ENCODE measurements at regions not wholly inside any gene's neighbourhood (a gene's known extent, or its start where the extent isn't known, plus 50 kb on each side); places are given as distances from the start of the nearest gene placed in this dataset.

GRCh38 chr3:6099458-6100075, 761.3 kb upstream of the GRM7 start:
- DNase-seq (ENCODE audit: low spot score), result no peak

- no peak for DNase-seq (ENCODE audit: low spot score)
Observed at GRCh38 chr3:6105187-6105586, 755.7 kb upstream of the GRM7 start.

GRCh38 chr3:6108957-6109356, 752.0 kb upstream of the GRM7 start:
- no peak for DNase-seq (ENCODE audit: low spot score)

GRCh38 chr3:6110451-6110850, 750.5 kb upstream of the GRM7 start:
- DNase-seq (ENCODE audit: low spot score), result no peak

GRCh38 chr3:6112546-6112945, 748.4 kb upstream of the GRM7 start:
- no peak for DNase-seq (ENCODE audit: low spot score)

- DNase-seq (ENCODE audit: low spot score), result no peak
Observed at GRCh38 chr3:6113338-6113737, 747.6 kb upstream of the GRM7 start.

GRCh38 chr3:6119367-6119766, 741.5 kb upstream of the GRM7 start:
- DNase-seq (ENCODE audit: low spot score), result no peak

GRCh38 chr3:6120786-6121185, 740.1 kb upstream of the GRM7 start:
- no peak for DNase-seq (ENCODE audit: low spot score)

- DNase-seq (ENCODE audit: low spot score), result no peak
Observed at GRCh38 chr3:6124875-6125274, 736.0 kb upstream of the GRM7 start.

GRCh38 chr3:6125520-6125919, 735.4 kb upstream of the GRM7 start:
- no peak for DNase-seq (ENCODE audit: low spot score)

- no peak for DNase-seq (ENCODE audit: low spot score)
Observed at GRCh38 chr3:6132684-6133432, 728.1 kb upstream of the GRM7 start.

- DNase-seq (ENCODE audit: low spot score), result no peak
Observed at GRCh38 chr3:6142707-6143106, 718.2 kb upstream of the GRM7 start.

- DNase-seq (ENCODE audit: low spot score), result no peak
Observed at GRCh38 chr3:6147883-6148282, 713.0 kb upstream of the GRM7 start.

GRCh38 chr3:6155650-6156338, 705.1 kb upstream of the GRM7 start:
- no peak for DNase-seq (ENCODE audit: low spot score)

GRCh38 chr3:6165951-6166350, 695.0 kb upstream of the GRM7 start:
- DNase-seq (ENCODE audit: low spot score), result no peak

GRCh38 chr3:6168256-6168655, 692.7 kb upstream of the GRM7 start:
- no peak for DNase-seq (ENCODE audit: low spot score)

- DNase-seq (ENCODE audit: low spot score), result no peak
Observed at GRCh38 chr3:6172871-6173642, 687.9 kb upstream of the GRM7 start.

GRCh38 chr3:6177417-6177816, 683.5 kb upstream of the GRM7 start:
- DNase-seq (ENCODE audit: low spot score), result no peak

- no peak for DNase-seq (ENCODE audit: low spot score)
Observed at GRCh38 chr3:6179761-6180160, 681.2 kb upstream of the GRM7 start.

- DNase-seq (ENCODE audit: low spot score), result no peak
Observed at GRCh38 chr3:6180171-6180570, 680.7 kb upstream of the GRM7 start.

- no peak for DNase-seq (ENCODE audit: low spot score)
Observed at GRCh38 chr3:6182476-6182875, 678.4 kb upstream of the GRM7 start.

- no peak for DNase-seq (ENCODE audit: low spot score)
Observed at GRCh38 chr3:6182909-6183308, 678.0 kb upstream of the GRM7 start.

GRCh38 chr3:6189384-6189783, 671.5 kb upstream of the GRM7 start:
- no peak for DNase-seq (ENCODE audit: low spot score)
